Stimulated activated CD4-positive, alpha-beta T cell treated with anti-CD3 and anti-CD28 coated beads, Interleukin-1b, Interleukin-23, amount 100 ng/mL, for 48 hours (primary cell): ENCODE measurements at regions not wholly inside any gene's neighbourhood (a gene's known extent, or its start where the extent isn't known, plus 50 kb on each side); places are given as distances from the start of the nearest gene placed in this dataset.
"Not testable (repeated sequence)": the region's sequence is repeated elsewhere in the genome, so short reads cannot be mapped to it uniquely, and the experiment has no call there.

ENCODE experiments used
- DNase-seq: peaks from one replicate; pipeline ENCODE4 v3.0.0-alpha.2; 2020

DNA sequence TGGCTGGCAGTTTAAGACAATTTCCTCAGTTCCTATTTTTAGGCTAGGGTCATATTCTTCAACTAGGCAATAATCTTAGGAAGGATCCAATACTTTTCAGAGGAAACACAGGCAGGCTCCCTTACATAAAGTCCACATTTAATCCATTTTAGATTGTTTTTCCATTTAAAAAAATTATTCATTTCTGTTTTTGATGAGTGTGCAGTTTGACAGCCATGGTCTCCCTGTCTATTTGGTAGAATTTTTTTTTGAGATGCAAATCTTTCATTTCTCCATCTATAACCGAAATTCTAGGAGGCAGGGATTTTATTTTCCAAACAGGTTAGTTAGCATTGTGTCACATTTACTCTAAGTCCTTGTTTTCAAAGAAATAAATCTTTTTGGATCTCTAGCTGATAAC is 326.8 kb downstream of the PPP4R3C start:
- no peak for DNase-seq

DNA sequence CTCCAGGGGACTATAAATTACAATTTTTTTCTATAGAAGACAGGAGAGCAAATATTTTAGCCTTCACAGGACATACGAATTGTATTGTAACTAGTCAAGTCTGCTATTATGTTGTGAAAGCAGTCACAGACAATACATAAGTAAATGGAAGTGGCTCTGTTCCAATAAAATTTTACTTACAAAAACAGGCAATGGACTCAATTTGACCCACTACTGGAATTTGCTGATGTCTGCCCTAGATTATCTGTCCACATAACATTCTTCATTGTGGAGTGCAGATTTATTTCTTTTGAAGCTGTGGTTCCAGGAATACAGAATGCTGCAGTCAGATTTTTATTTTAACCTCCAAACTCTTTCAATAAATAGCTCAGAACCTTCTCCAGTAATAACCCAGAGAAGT is 330.3 kb downstream of the PPP4R3C start:
- no peak for DNase-seq

DNA sequence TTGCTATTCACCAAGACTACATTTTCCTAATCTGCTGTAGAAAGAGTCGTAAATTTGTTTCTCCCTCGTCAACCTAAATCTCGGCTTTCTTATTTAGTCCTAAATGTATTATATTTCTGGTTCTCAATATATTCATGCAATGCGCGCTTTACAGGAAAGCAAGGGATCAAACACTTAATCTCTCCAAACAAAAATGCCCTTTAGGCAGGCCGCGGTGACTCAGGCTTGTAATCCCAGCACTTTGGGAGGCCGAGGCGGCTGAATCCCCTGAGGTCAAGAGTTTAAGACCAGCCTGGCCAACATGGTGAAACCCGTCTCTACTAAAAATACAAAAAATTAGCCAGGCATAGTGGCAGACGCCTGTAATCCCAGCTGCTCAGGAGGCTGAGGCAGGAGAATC is 376.0 kb downstream of the PPP4R3C start:
- not testable (repeated sequence) for DNase-seq

DNA sequence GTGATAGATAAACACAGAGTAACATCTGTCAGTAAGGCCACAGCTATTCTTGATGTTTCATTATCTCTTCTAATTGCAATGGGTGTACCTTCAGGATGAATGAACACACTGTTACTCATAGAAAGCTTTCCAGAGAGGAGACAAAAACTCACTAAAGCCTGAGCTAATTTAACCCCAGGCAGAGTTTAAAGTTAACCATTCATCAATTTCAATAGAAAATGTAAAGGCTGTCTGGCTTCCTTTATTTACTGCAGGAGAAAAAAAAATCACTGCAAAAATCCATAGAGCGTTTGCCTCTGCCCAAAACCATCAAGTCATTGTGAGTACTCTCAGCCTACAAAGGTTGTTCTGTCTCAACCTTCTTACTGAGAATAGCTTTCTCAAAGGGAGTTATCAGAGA is 376.9 kb downstream of the PPP4R3C start:
- DNase-seq, result no peak

DNA sequence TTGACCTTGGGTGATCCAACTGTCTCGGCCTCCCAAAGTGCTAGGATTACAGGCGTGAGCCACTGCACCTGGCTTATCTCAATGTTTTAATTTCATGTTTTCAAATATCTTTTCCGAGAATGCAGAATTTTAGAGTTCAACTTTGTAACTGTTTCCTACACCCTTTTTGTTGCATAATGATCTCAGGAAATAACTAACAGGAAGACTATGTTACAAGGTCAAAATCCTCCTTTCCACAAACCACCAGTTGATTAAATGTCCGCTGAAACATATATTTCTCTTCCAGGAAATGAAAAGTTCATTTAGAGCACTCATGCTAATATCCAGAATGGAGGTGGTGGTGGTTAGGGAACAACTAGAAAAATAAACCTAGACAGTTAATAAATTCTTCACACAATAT is 377.8 kb downstream of the PPP4R3C start:
- no peak for DNase-seq

DNA sequence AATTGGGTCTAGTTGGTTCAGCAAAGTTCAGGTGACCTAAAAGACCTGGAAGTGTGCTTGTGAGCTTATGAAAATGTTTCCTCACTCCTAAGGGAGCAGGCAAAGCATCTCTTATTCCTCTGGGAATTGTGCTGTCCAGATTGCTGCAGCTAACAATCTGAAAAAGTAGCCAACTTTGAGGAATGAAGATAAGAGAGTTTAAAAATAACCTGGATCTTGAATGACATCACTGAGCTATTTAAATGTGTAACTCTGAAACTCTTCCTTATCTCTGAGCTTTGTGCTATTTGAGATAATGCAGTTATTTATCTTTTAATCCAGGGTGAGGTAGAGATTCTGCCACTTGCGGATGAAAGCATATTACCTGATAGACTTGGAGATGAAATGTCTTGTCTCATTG is 384.8 kb downstream of the PPP4R3C start:
- DNase-seq, result no peak

DNA sequence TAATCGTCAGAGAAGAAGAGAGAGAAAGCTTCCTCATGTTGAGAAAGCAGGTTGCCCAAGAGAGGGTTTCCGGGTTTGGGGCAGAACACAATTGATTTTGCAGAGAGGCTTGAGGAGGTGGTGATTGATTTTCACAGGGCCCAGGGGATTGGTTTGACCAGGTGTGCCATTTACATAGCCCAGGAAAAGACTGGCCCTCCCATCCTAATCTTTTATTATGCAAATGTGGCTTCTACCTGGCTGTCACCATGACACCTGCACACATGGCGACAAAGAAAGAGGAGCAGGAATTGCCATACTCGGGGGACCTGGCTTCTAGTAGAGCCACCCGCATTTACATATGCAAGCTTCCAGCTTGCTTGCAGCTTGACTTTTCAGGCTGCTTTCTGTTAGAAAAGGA is 405.3 kb downstream of the PPP4R3C start:
- no peak for DNase-seq

DNA sequence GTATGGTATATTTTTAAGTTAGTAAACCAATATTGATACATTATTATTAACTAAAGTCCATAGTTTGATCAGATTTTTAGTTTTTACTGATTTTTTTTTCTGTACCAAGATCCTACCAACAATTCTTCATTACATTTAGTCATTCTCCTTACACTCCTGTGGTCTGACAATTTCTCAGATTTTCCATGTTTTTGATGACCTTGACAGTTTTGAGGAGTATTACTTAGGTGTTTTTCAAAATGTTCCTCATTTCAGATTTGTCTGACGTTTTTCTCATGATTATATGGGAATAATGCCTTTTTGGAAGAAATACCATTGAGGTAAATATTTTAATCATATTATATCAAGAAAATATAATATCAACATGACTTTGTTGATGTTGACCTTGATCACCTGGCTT is 423.8 kb downstream of the PPP4R3C start:
- no peak for DNase-seq

DNA sequence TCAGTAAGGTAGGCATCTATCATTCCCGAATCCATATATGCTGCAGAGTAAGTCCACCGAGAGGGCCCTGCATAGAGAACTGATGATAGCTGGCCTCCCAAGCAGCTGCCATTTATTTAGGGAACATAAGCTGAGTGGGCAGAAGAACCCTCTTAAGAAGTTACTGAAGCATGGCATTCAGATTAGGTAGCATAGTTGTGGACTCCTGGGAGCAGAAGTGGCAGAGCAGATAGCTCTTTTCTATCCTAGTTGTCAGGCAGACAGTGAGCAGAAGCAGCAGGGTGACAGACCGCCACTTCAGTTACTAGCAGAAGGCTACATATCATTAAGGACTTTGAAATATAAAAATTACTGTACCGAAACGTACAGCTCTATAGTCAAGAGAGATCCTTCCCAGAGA is 454.7 kb downstream of the PPP4R3C start:
- DNase-seq, result no peak

DNA sequence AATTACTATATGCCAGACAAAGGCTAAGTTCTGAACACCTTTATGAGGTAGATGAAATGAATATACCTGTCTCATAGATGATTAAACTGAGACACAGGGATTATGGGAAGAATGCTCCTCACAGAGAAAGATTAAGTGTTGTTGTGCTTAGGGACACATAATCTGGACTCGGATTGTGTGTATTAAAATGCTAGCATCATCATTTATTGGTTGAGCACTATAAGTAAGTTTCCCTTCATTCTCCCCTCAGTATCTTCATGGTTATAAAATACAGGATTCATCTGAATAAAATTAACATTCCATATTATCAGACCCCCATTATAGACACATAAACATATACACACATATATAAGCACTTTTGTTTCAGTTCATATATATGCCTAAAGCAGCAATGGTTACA is 463.5 kb downstream of the PPP4R3C start:
- no peak for DNase-seq

DNA sequence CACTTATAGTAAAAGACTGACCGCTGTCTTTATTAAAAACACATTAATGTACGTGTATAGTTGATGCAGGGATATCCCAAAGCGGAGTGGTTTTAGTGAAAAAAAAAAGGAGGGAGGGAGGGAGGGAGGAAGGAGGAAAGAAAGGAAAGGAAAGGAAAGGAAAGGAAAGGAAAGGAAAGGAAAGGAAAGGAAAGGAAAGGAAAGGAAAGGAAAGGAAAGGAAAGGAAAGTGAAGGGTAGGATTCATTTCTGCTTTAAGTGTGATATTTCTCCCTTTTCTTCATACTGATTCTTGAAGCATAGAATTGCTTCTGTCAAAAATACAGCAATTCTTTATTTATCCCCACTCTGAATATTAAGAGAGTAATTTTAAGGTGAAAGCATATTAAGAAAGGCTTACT is 504.9 kb downstream of the PPP4R3C start:
- no peak for DNase-seq

DNA sequence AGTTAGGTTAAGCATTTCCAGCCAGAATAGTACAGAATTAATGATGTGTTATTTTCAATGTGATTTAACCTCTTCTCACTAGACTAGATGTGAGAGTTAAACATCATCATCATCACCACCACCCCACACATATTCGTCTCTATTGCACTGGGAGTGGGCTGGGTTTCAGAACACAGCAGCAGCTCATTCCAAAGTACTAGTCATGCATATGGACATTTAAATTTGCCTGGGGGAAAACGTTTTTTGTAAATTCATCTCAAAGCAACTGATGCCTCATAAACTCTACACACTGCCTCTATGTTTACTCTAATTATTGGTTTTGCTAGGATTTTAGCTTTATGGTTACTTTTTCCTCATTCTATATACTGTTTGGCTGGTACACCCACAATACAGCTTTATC is 509.1 kb downstream of the PPP4R3C start:
- DNase-seq, result no peak

DNA sequence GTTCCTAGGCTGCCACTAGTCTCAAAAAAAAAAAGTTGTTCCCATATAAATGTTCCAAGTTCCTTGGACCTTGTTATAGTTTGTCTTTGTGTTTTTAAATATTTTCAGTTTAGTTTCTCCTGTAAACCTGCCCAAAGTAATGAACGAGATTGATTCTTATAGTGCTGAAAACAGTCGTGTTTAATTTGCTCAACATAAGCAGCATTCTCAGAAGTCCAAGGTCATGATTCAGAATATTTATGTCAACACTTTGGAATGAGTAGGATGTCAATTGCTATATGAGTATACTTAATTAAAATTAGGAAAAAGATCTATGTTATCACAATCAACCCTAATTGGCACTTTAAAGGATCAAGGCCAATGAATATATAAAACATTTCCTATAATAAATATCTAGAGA is 510.9 kb downstream of the PPP4R3C start:
- no peak for DNase-seq

DNA sequence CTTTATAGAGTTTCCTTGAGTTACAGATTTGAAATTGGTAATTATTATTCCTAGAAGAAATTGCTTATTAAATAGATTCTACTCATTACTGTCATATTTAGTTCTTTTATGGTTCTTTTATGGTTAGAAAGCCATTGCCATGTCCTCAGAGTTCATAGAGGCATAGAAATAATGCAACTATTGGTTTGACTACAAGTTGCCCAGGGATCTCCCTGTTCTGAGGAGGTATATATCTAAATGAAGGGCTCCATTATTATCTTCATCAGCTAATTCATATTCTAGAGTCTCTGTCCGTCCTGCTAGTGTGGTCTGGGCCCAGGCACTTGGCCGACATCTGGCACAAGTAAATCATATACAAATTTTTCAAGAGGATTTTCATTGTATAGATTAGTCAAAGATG is 535.7 kb downstream of the PPP4R3C start:
- no peak for DNase-seq

DNA sequence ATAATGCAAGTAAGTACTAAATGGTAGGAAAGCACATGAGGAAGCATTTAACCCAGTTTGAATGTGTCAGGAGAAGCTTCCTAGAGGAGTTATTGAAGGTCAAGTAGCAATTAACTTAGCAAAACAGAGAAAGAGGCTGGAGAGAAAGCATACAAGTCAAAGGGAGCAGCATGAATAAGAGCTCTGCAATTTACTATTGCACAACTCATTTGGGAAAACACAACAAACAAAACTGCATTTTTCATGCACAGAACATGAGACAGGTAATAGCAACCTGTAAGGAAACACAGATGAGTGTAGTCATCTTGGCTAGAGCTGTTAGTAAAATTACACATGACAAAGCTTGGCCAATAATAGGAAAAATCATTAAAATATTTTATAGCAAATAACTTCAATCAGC is 538.1 kb downstream of the PPP4R3C start:
- no peak for DNase-seq

DNA sequence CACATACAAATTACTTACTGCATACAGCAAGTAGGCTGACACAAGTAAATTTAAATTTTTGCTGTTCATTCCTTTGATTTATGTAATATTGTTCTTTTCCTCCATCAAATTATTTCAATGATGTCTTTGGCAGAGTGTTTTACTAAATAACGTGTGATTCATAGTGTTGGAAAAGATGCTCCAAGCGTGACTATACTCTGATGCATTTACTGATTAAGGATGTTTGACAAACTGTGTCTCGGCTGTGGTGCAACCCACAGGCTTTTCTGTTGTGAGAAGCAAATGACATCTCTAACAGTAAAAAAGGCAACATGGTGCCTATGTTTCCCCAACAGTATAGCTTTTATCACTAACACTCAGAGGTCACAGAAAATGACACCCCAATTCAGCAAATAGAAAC is 540.9 kb downstream of the PPP4R3C start:
- no peak for DNase-seq

DNA sequence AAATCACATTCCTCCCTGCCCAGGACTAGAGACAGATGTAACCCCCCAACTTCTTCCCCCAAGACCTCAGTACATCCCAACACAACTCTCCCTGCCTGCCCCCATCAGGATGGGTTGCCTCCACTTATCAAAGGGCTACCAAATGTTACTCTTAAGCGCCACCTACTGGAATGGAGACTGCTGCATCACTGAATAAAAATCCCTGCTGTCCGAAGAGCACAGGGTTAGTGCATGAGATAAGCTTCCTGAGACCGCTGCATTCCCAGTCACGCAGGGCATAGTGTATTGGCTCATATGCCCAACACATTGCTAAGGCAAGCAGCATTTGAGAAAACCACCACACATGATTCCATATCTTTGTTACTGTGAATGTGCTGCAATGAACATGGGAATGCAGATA is 544.5 kb downstream of the PPP4R3C start:
- no peak for DNase-seq

DNA sequence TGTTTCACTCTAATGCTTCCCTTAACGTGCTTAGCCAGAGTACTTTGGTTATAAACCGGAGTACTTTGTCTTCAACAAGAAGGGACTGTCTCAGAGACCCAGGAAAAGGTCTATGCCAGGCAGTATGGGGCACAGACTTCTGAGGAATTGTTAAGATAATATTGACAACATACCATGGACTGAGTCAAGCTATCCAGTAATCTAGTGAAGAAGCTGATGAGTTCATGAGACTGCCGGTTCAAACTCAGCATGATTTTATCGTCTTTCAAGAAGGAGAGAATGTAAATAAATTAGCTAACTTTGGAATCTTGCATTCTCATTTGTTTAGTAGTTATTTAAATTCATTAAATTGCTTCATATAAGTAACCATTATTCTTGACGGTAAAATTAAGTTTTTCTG is 546.1 kb downstream of the PPP4R3C start:
- DNase-seq, result no peak

DNA sequence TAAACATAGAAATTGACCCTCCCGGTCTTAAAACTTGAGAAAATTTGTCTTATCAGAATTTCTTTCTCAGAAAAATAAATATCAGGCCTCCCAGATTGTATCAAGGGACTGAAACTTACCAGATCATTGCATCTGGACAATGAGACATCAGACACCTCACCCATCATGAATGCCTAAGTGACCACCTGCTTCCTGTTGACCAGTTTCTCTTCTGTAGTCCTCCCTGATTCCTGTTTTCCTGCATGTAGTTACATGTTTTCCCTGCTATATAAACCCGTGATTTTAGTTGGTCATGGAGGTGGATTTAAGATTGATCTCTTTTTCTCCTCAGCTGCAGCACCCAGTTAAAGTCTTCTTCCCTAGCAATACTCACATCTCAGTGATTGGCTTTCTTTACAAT is 548.1 kb downstream of the PPP4R3C start:
- DNase-seq, result no peak

DNA sequence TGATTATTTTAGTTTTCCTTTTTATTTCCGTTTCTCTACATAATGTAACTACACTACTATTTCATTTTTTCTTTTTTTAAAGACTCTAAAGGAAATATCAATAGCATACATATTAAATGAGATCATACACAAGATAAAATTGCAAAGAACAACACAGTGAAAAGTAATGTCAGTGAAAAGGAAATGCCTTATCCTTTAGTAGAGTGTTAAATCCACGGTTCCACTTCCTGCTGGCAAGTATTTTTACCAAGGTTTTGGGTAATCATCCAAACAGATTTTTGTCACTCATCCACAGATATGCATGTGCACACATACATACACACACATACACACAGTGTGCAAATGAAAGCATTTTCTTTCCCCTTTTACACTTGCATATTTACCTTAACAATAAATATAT is 548.9 kb downstream of the PPP4R3C start:
- no peak for DNase-seq

DNA sequence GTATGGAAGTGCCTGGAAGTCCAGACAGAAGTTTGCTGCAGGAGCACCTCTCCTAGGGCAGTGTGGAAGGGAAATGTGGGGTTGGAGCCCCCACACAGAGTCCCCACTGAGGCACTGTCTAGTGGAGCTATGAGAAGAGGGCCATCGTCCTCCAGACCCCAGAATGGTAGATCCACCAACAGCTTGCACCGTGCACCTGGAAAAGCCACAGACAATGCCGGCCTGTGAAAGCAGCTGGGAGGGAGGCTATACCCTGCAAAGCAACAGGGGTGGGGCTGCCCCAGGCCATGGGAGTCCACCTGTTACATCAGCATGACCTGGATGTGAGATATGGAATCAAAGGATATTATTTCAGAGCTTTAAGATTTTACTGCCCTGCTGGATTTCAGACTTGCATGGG is 551.4 kb downstream of the PPP4R3C start:
- DNase-seq, result not testable (repeated sequence)

DNA sequence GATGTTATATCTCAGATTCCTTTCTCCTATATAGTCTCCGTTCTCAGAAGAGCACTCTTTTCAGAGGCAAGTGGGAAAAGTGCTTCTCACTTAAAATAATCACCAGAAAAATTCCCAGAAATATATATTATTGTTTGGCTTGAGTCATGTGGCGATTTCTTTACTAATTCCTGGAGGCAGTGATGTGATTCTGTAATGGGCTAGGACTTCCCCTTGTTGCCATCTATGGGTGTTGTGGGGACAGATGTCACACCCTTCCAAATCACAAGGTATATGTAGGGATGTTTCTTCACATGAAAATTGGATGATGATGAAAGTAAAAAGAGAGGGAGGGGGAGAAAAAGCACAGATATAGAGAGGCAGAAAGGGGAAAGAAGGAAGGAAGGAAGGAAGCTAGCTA is 553.4 kb downstream of the PPP4R3C start:
- no peak for DNase-seq

DNA sequence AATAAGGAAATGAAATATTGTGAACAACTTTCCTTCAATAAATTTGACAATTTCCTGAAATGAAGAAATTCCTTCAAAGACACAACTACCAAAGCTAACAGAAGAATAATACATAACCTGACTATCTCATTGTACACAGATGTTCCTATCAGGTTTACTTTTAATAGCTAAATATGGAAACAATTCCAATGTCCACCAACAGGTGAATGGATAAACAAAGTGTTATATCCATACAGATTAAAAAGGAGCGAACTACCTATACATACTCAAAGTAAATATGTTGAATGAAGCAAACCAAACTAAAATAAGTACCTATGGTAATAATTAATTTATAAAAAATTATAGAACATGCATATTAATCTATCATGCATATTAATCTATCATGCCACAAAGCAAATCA is 554.9 kb downstream of the PPP4R3C start:
- DNase-seq, result no peak

DNA sequence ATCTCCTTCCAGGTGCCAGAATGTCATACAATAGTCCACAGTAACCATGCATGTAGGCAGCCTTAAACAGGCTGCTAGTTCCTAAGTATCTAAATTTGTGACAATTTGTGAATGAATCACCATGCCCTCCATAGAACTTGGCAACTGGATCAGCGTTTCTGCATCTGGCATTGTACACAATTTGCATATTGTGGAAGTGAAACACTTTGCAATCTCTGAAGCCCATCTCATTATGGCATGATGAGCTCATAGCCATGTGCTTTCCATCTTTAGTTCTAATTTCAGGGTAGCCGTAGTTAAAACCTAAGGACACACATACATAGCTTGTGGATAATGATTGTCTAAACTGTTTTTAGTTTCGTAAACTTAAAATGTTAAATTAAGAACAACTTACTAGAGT is 573.6 kb downstream of the PPP4R3C start:
- DNase-seq, result no peak

DNA sequence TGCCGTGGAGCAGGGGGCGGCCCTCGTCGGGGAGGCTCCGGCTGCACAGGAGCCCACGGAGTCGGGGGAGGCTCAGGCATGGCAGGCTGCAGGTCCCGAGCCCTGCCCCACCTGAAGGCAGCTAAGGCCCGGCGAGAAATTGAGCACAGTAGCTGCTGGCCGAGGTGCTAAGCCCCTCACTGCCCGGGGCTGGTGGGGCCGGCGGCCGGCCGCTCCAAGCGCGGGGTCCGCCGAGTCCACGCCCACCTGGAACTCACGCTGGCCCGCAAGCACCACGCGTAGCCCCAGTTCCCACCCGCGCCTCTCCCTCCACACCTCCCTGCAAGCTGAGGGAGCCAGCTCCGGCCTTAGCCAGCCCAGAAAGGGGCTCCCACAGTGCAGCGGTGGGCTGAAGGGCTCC is 589.4 kb downstream of the PPP4R3C start:
- DNase-seq, result no peak

DNA sequence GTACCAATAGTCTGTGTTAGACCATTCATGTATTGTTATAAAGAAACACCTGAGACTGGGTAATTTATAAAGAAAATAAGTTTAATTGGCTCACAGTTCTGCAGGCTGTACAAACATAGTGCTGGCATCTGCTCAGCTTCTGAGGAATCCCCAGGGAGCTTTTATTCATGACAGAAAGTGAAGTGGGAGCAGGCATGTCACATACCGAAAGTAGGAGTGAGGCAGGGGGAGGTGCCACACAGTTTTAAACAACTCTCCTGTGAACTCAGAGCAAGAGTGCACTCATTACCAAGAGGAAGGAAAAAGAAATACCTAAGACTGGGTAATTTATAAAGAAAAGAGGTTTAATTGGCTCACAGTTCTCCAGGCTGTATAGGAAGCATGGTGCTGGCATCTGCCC is 591.2 kb downstream of the PPP4R3C start:
- no peak for DNase-seq
